Stimulated activated CD4-positive, alpha-beta T cell treated with anti-CD3 and anti-CD28 coated beads, Interleukin-12 subunit alpha, Interleukin-12 subunit beta, amount 100 ng/mL, for 24 hours (primary cell): ENCODE measurements at regions not wholly inside any gene's neighbourhood (a gene's known extent, or its start where the extent isn't known, plus 50 kb on each side); places are given as distances from the start of the nearest gene placed in this dataset.

Source experiments
- DNase-seq, 2 experiments: peaks; one replicate each; pipeline ENCODE4 v3.0.0-alpha.2; 2020; ENCODE audit warnings: low read depth in 2 of 2

DNA sequence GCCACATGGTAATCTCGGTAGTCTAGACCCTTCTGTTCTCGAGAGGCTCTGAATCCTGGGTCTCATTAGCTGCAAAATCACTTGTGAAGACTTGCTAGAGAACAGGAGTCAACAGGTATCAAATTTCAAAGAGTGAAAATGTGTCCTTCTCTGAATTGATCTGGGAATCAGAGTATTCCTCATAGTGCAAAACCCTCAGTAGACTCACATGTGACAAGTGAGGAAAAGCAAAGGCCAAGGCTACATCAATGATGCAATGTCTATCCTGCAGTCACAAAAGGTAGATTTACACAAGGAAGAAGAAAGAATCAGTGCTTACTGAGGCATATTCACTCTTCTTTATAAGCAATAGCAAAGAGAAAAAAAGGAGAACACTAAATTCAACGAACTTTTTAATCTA is 1220.0 kb upstream of the GJE1 start:
- no peak for DNase-seq

DNA sequence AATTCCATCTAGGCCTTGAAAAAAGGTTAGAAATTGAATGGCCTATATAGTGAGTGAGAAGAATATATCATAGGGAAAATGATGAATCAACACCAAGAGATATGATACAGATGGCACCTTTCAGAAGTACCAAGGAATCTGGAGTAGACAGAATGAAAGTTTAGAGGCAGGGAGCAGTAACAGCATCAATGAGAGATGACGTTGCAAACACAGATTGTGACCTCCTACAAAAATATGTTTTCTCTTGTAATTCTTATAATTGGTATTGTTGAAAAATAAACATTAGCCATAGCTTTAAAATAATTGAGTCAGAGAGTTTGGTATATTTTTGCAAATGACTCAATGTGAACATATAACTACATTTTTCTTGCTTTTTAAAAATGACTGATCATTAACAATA is 1223.1 kb upstream of the GJE1 start:
- DNase-seq = no peak

DNA sequence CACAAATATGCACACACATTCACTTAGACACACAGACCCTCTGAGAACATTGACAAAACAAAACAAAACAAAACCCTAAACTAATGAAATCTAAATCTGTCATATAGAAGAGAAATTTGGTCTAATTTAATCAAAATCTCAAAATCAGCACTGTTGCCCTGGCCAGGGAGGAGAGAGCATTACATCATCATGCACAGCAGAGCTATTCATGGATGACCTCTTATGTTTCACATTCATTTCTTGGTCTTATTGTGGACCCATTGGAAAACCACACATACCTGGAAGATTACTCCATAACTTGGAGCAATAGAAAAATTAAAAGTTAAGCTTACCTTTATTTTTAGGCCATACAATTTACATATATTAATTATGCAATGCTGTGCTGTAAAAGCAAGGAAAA is 1223.6 kb upstream of the GJE1 start:
- DNase-seq = no peak

DNA sequence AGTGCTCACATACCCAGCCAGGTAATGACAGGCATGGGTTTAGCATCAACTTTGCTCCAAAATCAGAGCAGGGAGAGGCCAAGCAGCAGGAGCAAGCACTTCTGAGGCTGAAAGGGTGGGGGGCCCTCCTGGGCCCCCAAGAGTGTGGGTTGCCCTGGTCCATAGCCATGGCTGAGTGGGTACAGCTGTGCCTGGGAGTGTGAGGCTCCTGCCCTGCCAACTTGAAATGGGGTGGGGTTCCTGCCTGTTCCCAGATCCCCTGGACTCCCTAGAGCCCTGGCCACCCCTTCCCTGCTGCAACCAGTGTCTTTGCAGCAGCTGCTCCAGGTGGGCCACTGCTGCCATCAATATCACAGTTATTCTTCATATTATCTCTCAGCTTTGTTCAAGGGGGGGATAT is 1224.2 kb upstream of the GJE1 start:
- no peak for DNase-seq

DNA sequence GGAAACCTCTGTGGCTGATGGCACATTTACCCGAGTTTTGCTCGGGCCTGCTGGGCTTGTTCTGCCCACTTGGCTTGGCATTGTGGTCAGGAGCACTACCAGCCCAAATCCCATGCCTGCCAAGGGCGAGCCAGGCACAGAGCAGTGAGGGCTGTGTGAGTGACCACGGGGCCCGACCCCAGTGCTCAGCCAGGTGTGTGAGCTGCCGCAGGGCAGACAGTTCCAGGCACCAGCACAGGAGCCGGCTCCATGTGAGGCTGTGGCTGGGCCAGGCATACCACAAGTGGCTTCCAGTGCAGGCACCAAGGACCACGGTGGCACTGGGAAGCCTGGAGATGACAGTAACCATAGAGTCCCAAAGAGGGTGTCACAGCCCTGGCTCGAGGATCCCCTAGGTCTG is 1225.5 kb upstream of the GJE1 start:
- DNase-seq = no peak

DNA sequence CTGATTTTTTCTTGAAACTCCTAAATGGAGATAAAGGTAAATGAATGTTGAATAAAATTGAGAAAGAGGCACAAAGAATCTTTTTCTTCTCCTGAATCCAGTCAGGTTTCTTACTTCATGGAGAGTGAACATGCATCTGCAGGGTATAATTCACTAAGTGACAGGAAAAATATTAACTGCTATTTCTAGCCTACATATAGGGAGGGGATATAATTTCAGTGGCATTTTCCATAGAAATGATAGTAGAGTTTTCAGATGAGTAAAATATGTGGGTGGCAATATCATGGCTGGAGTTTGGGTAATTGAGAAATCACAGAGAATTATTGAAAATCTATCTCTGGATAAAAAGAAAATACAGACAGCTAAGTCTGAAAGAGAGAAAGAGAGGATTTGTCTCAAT is 1227.0 kb upstream of the GJE1 start:
- DNase-seq = no peak

DNA sequence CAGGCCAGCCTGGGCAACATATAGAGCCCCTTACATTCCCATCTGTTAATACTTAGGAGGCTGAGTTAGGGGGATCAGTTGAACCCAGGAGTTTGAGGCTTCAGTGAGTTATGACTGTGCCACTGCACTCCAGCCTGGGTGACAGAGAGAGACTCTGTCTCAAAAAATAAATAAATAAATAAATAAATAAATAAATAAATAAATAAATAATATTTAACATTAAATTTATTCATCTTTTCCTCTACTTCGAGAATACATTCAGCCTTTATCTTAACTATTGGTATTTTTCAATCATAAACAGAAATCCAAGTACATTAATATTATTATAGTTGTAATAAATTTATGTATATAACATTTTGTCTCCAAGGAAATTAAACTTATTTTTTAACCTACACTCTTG is 1227.7 kb upstream of the GJE1 start:
- no peak for DNase-seq

DNA sequence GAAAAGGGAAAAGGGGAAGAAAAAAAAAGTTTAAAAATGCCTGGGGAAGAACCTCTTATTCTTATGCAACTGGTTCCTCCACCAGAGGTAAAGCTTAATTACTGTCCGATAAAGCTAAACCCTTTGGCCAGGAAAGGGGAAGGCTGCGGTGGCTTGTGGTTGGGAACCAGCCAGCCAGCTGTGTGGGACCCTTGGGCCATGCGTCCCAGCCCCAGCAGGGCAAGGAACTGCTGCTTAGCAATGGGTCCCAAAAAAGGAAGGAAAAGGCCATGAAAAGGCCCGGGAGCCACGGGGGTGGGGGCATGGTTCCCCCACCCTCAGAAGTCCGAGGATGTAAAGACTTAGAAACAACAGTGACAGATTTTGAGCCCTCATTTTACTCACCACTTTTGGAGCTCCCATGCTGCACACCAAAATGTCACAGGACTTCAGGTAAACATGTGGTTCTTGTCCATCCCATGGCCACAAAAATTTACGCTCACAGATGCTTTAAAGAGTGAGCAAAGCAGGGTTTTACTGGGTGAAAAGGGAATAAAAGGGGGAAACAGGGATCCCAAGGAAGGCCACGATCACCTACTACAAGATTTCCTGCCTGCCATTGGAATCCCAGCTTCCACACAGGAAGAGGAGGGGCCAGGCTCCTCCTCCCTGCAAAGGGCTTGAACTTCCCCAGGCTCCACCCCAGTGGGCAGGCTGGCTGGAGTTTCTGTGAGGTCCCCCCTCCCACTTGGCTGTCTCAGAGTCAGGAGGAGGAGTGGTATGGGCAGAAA is 1234.7 kb upstream of the GJE1 start:
- no peak for DNase-seq

DNA sequence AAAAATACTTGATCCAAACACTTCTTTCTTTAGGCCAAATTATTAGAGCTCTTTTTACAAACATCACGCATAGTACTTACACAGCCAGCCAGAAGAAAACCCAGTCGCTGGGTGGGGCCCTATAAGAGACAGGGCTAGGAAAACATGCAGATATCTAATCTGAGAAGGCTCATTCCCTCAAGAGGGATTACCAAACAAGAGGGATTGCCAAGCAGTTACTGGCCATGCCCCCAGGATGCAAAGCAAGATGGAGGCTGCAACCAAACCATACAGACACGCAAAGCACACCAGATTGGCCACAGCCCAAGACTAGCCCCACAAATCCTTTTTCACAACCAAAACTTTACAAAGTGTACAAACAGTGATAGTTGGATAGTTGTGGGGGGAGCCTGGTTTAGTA is 1235.4 kb upstream of the GJE1 start:
- no peak for DNase-seq

DNA sequence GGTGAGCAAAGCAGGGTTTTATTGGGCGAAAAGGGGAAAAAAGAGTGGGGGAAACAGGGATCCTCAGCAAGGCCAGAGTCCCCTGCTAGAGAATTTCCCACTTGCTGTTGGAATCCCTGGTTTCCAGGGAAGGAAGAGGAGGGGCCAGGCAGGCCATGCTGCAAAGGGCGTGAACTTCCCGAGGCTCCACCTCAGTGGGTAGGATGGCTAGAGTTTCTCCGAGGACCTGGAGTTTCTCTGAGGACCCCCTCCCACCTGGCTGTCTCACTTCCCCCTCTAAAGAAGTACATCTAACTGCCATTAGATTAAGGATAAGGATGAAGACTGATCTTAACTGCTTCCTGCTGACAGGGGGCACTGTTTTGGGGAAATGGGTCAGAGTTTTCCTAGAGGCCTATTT is 1239.3 kb upstream of the GJE1 start:
- no peak for DNase-seq

DNA sequence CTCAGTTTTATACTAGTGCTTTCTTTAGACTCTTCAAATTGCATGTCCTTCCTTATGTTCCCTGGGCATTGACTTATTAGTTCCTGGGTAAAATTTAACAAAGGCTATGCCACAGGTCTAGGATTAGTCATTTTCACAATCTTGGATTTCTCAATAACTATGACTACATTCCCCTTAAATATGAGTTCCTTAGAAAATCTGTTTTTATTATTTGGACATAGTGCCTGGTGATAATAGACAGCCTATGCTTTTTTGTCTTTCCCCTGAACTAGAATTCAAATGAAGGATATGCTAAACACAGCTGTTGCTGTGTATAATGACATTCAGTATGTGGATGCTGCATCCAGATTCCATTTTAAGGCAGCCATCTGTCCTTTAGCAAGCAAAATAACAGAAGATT is 1252.8 kb upstream of the GJE1 start:
- no peak for DNase-seq

DNA sequence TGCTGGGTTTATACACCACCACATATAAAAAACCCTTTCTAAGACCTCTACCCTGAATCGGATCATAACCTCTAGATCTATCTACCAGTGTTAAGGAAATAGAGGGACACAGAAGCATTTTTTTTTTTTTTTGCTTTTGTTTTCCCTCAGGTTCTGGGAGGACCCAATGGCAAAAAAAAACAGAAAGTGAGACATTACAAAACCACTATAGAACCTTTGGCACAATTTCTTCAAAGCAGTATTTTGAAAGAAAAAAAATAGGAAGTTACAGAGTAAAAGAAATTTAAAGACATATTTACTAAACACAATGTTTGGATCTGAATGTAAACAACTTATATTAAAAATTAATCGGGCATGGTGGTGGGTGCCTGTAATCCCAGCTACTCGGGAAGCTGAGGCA is 1258.7 kb upstream of the GJE1 start:
- no peak for DNase-seq

DNA sequence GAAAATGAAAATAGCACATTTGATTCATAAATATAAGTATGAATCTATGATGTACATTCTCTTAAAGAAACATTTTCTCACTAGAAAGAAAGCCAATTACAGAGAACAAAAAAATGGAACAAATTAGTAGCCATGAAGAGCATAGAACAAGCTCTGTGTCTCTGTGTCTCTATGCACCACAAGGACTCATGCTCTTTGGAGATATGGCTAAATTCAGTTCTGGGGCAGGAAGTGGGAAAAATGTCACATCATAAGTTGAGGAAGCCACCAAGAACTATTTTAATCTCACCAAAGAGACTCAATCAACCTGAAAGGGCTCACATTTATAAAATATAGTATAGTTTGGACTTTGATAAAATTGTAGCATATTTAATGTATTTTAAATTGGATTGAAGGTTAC is 1259.8 kb upstream of the GJE1 start:
- no peak for DNase-seq

DNA sequence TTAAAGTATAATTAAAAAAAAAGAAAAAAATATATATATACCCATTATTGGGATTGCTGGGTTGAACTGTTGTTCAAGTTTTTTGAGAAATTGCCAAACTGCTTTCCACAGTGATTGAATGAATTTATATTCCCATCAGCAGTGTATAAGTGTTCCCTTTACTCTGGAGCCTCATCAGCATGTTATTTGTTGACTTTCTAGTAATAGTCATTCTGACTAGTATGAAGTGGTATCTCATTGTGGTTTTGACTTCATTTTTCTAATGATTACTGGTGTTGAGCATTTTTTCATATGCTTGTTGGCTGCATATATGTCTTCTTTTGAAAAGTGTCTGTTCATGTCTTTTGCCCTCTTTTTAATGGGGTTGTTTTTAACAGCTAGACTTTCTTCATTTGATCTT is 1260.8 kb upstream of the GJE1 start:
- DNase-seq = no peak

DNA sequence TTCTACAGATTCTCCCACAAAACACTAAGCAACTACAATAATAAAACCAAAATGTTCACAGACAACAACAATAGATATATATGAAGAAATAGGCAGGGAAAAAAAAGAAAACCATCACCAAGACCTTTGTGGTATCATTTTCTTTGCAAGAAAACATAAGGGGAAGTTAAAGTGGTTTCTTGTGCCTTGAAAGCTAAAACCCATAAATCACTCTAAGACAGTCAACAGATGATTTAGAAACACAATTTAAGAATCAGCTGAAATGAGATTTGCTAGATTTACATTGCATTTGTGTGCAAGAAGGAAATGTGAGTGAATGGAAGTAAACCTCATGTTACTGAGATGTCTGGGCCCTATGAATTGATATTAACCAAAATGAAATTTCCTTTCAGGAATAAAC is 1265.4 kb upstream of the GJE1 start:
- DNase-seq = no peak

DNA sequence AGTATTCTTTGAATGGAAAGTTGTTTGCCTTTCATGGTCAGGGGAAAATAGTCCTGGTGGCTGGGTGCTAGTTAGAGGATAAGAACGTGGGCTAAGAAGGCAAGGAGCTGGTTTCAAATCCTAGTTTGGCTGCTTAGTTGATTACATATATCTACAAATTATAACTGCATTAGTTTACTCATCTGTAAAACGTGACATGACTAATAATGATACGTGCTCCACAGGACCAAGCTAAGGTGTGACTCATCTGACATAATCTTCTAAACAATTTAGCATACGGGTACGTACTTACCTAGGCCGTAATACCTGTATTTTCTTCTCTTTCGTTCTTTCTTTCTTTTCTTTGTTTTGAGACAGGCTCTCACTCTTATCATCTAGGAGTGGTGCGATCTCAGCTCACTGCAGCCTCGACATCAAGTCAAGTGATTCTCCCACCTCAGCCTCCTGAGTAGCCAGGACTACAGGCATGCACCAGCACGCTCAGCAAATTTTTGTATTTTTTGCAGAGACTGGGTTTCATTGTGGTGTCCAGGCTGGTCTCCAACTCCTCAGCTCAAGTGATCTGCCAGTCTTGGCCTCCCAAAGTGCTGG is 1274.2 kb upstream of the GJE1 start:
- DNase-seq = no peak

DNA sequence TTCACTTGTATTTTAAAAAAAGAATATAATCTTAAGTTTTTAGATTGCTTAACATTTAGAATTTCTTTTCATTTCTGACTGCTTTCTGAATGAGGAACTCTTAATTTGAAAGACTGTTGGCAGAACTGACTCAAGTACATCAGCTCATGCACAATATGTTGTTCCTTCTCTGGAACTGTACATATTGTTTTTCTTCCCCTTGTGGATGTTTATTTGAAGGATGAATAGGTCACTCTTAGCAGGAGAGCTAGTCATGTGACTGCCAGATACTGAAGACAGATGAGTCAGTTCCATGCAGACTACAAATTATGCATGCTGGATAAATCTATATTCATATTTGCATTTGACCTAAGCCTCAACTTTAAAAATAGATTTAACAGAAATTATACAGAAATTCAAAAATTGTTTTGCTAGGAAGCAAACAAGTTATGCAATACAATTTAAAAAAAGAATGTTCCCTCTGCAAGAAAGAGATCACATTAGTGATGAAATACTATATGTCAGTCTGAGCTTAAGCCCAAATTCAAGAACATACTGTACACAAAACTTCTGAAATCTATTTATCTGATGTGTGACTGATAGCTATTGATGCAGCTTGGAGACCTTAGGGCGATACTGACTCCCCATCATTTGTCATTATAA is 1274.9 kb upstream of the GJE1 start:
- DNase-seq = no peak

DNA sequence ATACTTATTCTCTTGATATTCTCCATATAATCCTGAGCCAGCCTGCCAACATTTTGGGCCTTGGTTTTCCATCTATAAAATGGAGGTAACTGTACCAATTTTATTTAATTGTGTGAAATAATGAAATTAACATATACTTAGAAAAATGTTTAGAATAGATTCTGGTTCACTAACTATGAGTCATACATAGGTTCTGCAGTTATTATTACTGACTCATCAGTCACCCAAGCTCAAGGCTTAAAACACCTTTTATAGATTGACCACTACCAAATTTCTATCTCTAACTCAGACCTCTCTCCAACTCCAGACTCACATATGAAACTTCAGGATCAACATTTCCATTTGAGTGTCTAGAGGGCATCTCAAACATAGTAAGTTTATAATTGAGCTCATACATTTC is 1277.2 kb upstream of the GJE1 start:
- no peak for DNase-seq

DNA sequence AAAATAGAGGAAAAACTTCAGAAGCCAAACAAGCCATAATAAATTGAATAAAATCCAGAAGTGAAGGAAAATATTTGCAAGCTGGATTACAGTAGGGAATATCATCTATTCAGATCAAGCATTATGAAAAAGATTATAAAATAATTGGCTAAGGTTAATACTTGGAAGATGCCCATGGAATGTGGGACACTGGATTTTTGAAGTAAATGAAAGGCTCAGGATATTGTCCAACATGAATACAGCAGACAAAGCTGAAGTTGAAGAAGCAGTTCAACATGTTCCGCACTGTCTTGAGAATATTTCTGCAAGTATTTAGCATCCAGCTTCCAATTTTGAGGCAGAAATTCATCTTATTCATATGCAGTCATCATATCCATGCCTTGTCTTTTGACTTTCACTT is 1278.4 kb upstream of the GJE1 start:
- no peak for DNase-seq

DNA sequence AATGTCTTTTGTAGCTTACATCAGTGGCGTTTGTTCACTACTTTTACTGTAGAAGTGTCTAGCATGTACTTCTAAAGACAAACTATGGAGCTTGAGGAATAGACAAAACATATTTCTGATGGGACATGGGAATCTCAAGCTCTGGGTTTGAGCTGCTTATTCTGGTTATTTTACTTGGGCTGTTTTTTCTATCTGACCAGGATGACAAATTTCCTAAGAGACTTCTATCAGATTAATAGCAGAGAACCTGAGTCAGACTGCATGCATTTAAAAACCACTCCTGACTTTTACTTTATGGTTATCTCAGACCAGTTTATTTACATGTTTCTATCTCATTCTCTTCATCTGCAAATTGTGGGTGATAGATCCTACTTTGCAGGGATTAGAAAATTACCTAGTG is 1282.3 kb upstream of the GJE1 start:
- no peak for DNase-seq

DNA sequence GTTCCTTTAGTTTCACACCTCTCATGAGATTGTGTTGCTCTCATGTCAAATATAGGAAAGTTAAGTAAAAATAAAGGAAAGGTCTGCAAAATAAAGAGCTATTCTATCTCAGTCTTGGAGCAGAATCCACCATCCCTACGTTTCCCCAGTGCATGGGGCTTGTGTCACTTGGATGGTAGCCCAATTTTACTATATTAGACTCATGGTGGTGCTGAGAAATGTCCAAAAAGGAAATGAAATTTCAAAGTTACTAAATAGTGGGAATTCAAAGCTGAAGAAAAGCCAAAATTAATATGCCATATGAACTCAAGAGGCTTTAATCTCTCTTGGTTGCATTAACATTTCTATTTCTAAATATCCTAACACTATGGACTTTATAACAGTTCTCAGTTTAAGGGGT is 1283.3 kb upstream of the GJE1 start:
- DNase-seq = no peak

DNA sequence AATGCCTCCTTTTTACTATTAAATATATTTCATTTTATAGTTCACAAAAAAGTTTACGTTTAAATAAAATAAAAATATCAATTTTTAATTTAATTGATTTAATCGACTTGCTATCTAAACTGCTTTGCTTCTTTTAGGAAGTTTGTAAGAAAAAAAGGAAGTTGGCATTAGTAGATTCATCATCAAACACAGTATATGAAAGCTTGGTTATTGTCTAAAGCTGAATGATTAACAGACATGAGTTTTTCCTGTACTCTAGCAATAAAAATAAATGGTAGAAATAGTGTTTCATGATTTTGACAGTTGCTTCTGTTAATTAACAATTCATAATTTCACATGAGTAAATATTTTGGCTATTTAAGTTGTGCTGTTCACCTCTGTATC is 1285.5 kb upstream of the GJE1 start:
- DNase-seq = no peak

DNA sequence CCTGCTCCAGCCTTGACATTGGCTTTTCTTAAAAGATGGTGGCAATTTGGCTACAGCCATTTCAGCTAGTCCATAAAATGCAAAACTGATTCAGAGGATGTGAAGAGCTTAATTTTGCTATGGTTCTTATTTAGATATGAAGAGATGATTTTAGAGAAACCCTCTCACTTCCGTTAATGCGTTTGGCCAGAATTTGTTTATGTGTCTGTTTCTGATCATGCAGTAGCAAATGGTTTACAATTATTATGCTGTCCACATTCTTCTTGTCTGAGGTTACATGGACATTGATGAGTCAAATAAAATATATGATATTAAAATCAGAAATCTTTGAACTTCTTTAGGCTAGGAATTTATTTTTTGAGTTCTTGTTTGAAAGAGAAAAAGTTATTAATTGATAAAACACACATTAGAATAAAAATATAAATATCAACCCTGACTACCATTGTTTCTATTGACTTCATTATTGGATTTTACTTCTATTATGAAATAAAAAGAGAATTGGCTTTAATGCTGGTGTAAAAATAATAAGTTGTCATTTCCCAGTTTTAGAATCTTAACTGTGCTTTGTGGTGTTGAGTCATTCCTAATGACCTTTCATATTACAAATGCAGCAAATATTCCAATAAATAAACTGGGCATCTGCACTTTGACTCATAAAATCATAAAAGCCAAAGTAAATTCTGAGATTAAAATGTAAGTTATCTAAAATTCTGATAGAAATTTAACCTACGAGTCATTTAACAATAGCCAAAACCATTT is 1286.0 kb upstream of the GJE1 start:
- DNase-seq = no peak
